GM23338 (cell line): ENCODE measurements at regions not wholly inside any gene's neighbourhood (a gene's known extent, or its start where the extent isn't known, plus 50 kb on each side); places are given as distances from the start of the nearest gene placed in this dataset.

Source experiments
- ATAC-seq: fragments of 200-7000 bp; cut with Tn5 transposase; 3 replicates; pipeline ENCODE4 v1.9.1; 2020
- DNase-seq: peaks from one replicate; pipeline ENCODE4 v3.0.0-alpha.2; 2015; ENCODE audit warnings: low spot score
- H2AFZ ChIP-seq: fragments of 200-600 bp; sonication (generic); 2 replicates; pipeline ENCODE4 v1.8.0; 2016; ENCODE audit warnings: antibody characterized with exemption, mild to moderate bottlenecking, moderate library complexity
- H3F3A ChIP-seq: fragments of 200-600 bp; sonication (generic); replicated peaks from 2 replicates; pipeline ENCODE4 v1.8.0; 2017; ENCODE audit warnings: antibody characterized with exemption, mixed run types, low read depth
- H3K27ac ChIP-seq: fragments of 200-600 bp; sonication (generic); 2 replicates; pipeline ENCODE4 v1.6.1; 2016; ENCODE audit warnings: low read depth
- H3K27me3 ChIP-seq: fragments of 200-600 bp; sonication (generic); 2 replicates; pipeline ENCODE4 v1.8.0; 2016; ENCODE audit warnings: mild to moderate bottlenecking, mixed run types, moderate library complexity; ENCODE audit not compliant: insufficient read depth
- H3K36me3 ChIP-seq: fragments of 200-600 bp; sonication (generic); 2 replicates; pipeline ENCODE4 v1.8.0; 2016; ENCODE audit warnings: mild to moderate bottlenecking; ENCODE audit not compliant: insufficient read depth
- H3K4me1 ChIP-seq: fragments of 200-600 bp; sonication (generic); 2 replicates; pipeline ENCODE4 v1.8.0; 2016; ENCODE audit warnings: mild to moderate bottlenecking, moderate library complexity; ENCODE audit not compliant: insufficient read depth
- H3K4me2 ChIP-seq: fragments of 200-600 bp; sonication (generic); 2 replicates; pipeline ENCODE4 v1.7.1; 2017; ENCODE audit warnings: mixed run types
- H3K4me3 ChIP-seq: fragments of 200-600 bp; sonication (generic); 2 replicates; pipeline ENCODE4 v1.6.1; 2016; ENCODE audit warnings: mixed run types
- H3K79me2 ChIP-seq: fragments of 200-600 bp; sonication (generic); replicated peaks from 2 replicates; pipeline ENCODE4 v1.8.0; 2017; ENCODE audit warnings: mild to moderate bottlenecking; ENCODE audit not compliant: insufficient read depth
- H3K9me2 ChIP-seq: fragments of 200-600 bp; sonication (generic); 2 replicates; pipeline ENCODE4 v1.8.0; 2017; ENCODE audit not compliant: insufficient read depth
- H4K20me1 ChIP-seq: fragments of 200-600 bp; sonication (generic); replicated peaks from 2 replicates; pipeline ENCODE4 v1.8.0; 2017; ENCODE audit warnings: mild to moderate bottlenecking; ENCODE audit not compliant: insufficient read depth
- H3K27ac Mint-ChIP-seq: 2 replicates; pipeline ENCODE4 v1.8.0; 2020; ENCODE audit warnings: inconsistent platforms, mild to moderate bottlenecking, moderate library complexity, mixed read lengths
- H3K27me3 Mint-ChIP-seq: 3 replicates; pipeline ENCODE4 v1.8.0; 2022; ENCODE audit warnings: low read depth, mild to moderate bottlenecking, moderate library complexity, mixed read lengths, inconsistent platforms; ENCODE audit not compliant: insufficient read depth, poor library complexity
- H3K36me3 Mint-ChIP-seq: 3 replicates; pipeline ENCODE4 v1.8.0; 2021; ENCODE audit warnings: low read depth, mild to moderate bottlenecking, inconsistent platforms, moderate library complexity, mixed read lengths
- H3K4me1 Mint-ChIP-seq: 3 replicates; pipeline ENCODE4 v1.8.0; 2020; ENCODE audit warnings: mild to moderate bottlenecking, inconsistent platforms, mixed read lengths
- H3K4me3 Mint-ChIP-seq: 3 replicates; pipeline ENCODE4 v1.8.0; 2021; ENCODE audit warnings: moderate library complexity, mild to moderate bottlenecking, inconsistent platforms, mixed read lengths
- H3K9me3 Mint-ChIP-seq: 3 replicates; pipeline ENCODE4 v1.8.0; 2020; ENCODE audit warnings: moderate library complexity, mild to moderate bottlenecking, inconsistent platforms, mixed read lengths
- CREB1 ChIP-seq: fragments of 250-450 bp; sonication (Bioruptor Pico); IDR thresholded peaks from 2 replicates; pipeline ENCODE4 v1.5.0; 2020; ENCODE audit warnings: low read depth, mild to moderate bottlenecking, moderate library complexity
- EZH2 ChIP-seq: fragments of 200-600 bp; sonication (generic); IDR thresholded peaks from one replicate; pipeline ENCODE4 v1.8.0; 2017; ENCODE audit warnings: antibody characterized with exemption, mild to moderate bottlenecking, low read depth; ENCODE audit not compliant: unreplicated experiment
- EZH2phosphoT487 ChIP-seq: fragments of 200-600 bp; sonication (generic); IDR thresholded peaks from one replicate; pipeline ENCODE4 v1.8.1; 2018; ENCODE audit warnings: antibody characterized with exemption; ENCODE audit not compliant: unreplicated experiment
- JUNB ChIP-seq: IDR thresholded peaks from one replicate; pipeline ENCODE4 v1.6.1; 2016; ENCODE audit warnings: antibody characterized with exemption; ENCODE audit not compliant: unreplicated experiment
- ZNF114 ChIP-seq: fragments of 250-450 bp; sonication (Bioruptor Pico); IDR thresholded peaks from 2 replicates; pipeline ENCODE4 v1.5.0; 2020; ENCODE audit warnings: mild to moderate bottlenecking, moderate library complexity
- ZNF331 ChIP-seq: fragments of 250-450 bp; sonication (Bioruptor Pico); IDR thresholded peaks from 2 replicates; pipeline ENCODE4 v1.5.0; 2020; ENCODE audit warnings: low read depth, mild to moderate bottlenecking, moderate library complexity
- TF ChIP-seq, protein P1 (sequence below): IDR thresholded peaks from 2 replicates; pipeline ENCODE4 v1.6.1; 2016; ENCODE audit warnings: antibody characterized with exemption
- TF ChIP-seq, protein P2 (sequence below), 2 experiments: fragments of 200-600 bp in 1 of 2; sonication (generic) in 1 of 2; conservative IDR thresholded peaks; 2 replicates each; pipeline versions ENCODE4 v1.5.1 to v1.6.1; 2016 to 2017; ENCODE audit warnings: antibody characterized with exemption in 2 of 2, low read depth in 2 of 2, mild to moderate bottlenecking in 2 of 2, moderate library complexity in 1 of 2
- TF ChIP-seq, protein P3 (sequence below): IDR thresholded peaks from one replicate; pipeline ENCODE4 v1.6.1; 2018; ENCODE audit warnings: antibody characterized with exemption; ENCODE audit not compliant: unreplicated experiment

DNA sequence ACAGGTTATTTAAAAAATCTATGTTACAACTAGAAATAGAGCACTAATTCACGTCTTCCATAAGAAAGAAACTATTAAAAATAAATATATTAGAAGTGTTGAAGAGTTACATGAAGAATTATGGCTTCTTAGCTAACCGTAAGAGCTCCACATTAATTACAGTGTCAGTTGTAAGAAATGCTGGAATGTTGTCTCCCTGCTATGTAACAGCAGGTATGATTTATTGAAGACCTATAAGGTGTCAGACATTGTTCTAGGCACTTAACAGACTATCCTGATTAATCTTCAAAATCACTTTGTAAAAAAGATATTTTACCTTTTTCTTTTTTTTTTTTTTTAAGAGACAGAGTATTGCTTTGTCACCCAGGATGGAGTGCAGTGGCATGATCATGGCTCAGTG is 75.8 kb upstream of the NEBL start:
- Histone ChIP-seq H3K79me2 (no peaks in the 10 kb centered on the region), H3K4me3 (no peak overlapping the region), H3K4me2 (no peak overlapping the region), H3K27ac (no peak overlapping the region), H3K9me2 (no peaks in the 10 kb centered on the region), H3K36me3 (no peaks in the 10 kb centered on the region), H4K20me1 (no peaks in the 10 kb centered on the region), H3K4me1 (no peaks in the 10 kb centered on the region), H2AFZ (no peak overlapping the region), H3F3A (no peaks in the 10 kb centered on the region), H3K27me3 (no peaks in the 10 kb centered on the region)
- 0 out of 3 replicates have a peak, but pooled peaks cover 3% of the 10 kb centered on the region for H3K4me1 Mint-ChIP-seq
- no peak overlapping the region for H3K4me3 Mint-ChIP-seq
- no peaks in the 10 kb centered on the region for H3K9me3 Mint-ChIP-seq
- ATAC-seq (no peak), DNase-seq (no peak)
- H3K27ac Mint-ChIP-seq: no peak overlapping the region
- TF ChIP-seq, protein P1, sequence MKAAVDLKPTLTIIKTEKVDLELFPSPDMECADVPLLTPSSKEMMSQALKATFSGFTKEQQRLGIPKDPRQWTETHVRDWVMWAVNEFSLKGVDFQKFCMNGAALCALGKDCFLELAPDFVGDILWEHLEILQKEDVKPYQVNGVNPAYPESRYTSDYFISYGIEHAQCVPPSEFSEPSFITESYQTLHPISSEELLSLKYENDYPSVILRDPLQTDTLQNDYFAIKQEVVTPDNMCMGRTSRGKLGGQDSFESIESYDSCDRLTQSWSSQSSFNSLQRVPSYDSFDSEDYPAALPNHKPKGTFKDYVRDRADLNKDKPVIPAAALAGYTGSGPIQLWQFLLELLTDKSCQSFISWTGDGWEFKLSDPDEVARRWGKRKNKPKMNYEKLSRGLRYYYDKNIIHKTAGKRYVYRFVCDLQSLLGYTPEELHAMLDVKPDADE: no peak
- TF ChIP-seq ZNF331: no peak
- TF ChIP-seq, protein P2, sequence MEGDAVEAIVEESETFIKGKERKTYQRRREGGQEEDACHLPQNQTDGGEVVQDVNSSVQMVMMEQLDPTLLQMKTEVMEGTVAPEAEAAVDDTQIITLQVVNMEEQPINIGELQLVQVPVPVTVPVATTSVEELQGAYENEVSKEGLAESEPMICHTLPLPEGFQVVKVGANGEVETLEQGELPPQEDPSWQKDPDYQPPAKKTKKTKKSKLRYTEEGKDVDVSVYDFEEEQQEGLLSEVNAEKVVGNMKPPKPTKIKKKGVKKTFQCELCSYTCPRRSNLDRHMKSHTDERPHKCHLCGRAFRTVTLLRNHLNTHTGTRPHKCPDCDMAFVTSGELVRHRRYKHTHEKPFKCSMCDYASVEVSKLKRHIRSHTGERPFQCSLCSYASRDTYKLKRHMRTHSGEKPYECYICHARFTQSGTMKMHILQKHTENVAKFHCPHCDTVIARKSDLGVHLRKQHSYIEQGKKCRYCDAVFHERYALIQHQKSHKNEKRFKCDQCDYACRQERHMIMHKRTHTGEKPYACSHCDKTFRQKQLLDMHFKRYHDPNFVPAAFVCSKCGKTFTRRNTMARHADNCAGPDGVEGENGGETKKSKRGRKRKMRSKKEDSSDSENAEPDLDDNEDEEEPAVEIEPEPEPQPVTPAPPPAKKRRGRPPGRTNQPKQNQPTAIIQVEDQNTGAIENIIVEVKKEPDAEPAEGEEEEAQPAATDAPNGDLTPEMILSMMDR (conservative IDR thresholded peaks at IDR 0.05; ENCODE audit: low read depth in 2 of 2): no peak
- no peak for TF ChIP-seq ZNF114
- TF ChIP-seq, protein P3, sequence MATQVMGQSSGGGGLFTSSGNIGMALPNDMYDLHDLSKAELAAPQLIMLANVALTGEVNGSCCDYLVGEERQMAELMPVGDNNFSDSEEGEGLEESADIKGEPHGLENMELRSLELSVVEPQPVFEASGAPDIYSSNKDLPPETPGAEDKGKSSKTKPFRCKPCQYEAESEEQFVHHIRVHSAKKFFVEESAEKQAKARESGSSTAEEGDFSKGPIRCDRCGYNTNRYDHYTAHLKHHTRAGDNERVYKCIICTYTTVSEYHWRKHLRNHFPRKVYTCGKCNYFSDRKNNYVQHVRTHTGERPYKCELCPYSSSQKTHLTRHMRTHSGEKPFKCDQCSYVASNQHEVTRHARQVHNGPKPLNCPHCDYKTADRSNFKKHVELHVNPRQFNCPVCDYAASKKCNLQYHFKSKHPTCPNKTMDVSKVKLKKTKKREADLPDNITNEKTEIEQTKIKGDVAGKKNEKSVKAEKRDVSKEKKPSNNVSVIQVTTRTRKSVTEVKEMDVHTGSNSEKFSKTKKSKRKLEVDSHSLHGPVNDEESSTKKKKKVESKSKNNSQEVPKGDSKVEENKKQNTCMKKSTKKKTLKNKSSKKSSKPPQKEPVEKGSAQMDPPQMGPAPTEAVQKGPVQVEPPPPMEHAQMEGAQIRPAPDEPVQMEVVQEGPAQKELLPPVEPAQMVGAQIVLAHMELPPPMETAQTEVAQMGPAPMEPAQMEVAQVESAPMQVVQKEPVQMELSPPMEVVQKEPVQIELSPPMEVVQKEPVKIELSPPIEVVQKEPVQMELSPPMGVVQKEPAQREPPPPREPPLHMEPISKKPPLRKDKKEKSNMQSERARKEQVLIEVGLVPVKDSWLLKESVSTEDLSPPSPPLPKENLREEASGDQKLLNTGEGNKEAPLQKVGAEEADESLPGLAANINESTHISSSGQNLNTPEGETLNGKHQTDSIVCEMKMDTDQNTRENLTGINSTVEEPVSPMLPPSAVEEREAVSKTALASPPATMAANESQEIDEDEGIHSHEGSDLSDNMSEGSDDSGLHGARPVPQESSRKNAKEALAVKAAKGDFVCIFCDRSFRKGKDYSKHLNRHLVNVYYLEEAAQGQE: no peak
- no peaks in the 10 kb centered on the region for H3K27me3 Mint-ChIP-seq
- no peaks in the 10 kb centered on the region for H3K36me3 Mint-ChIP-seq

DNA sequence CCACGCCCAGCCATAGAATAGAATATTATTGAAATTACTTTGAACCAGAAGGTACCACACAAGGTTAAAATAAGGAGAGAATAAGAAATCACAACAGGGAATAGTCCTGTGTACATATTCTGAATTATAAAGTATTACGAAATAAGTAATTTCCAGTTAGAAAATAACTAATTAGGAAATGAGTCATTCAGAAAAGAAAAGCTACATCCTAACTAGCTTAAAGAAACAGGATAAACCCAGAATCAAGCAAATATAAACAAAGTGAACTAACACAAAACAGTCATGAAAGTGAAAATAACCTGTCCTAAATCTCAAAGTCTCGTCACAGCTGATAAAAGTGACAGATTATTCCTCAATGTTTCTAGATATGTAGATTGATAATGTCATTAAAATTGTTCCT is 74.8 kb upstream of the NEBL start:
- Histone ChIP-seq H3F3A (no peaks in the 10 kb centered on the region), H3K79me2 (no peaks in the 10 kb centered on the region), H3K4me1 (no peaks in the 10 kb centered on the region), H3K4me2 (no peak overlapping the region), H3K9me2 (no peaks in the 10 kb centered on the region), H3K27ac (no peak overlapping the region), H4K20me1 (no peaks in the 10 kb centered on the region), H2AFZ (no peak overlapping the region), H3K27me3 (no peaks in the 10 kb centered on the region), H3K4me3 (no peak overlapping the region), H3K36me3 (no peaks in the 10 kb centered on the region)
- Mint-ChIP-seq H3K27ac (no peak overlapping the region), H3K4me3 (no peak overlapping the region), H3K4me1 (no peaks in the 10 kb centered on the region), H3K36me3 (no peaks in the 10 kb centered on the region), H3K9me3 (no peaks in the 10 kb centered on the region), H3K27me3 (no peaks in the 10 kb centered on the region)
- ATAC-seq: no peak
- DNase-seq: no peak
- TF ChIP-seq CREB1 (CRISPR knock-in tag) (no peak), JUNB (no peak), EZH2 (no peak), EZH2phosphoT487 (no peak)
- TF ChIP-seq, protein P2 (conservative IDR thresholded peaks at IDR 0.05; ENCODE audit: low read depth in 2 of 2): no peak
- TF ChIP-seq, protein P1: no peak
